ENCODE measurements at regions not wholly inside any gene's neighbourhood (a gene's known extent, or its start where the extent isn't known, plus 50 kb on each side); places are given as distances from the start of the nearest gene placed in this dataset.

DNA sequence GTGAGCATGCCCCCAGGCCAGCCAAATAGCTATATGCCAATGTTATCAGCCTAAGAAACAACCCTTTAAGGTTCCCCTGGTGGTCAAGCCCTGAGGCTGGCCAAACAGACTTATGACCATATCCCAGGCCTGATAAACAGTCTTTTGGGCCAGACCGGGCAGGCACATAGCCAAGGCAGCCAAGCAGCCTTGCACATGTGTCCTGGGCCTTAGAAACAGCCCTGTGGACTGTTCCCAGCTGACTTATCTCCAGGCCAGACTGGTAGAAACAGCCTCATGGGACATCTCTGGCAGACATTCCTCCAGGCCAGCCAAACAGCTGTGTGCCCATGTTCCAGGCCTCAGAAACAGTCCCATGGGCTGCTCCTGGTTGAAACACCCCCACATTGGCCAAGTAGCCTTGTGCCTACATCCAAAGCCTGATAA is 295.0 kb upstream of the MGAT4C start:
- Histone ChIP-seq H3K4me1 (ENCODE audit: control insufficient read depth in 1 of 2, insufficient read depth in 1 of 2, low read depth in 1 of 2, low read length in 1 of 2) (no peaks in the 10 kb centered on the region), H3K27ac (no peak overlapping the region), H3K36me3 (no peaks in the 10 kb centered on the region), H3K9me3 (no peaks in the 10 kb centered on the region), H3K4me3 (ENCODE audit: low read depth in 1 of 2, low read length in 1 of 2) (no peak overlapping the region), H3K27me3 (no peaks in the 10 kb centered on the region)
- TF ChIP-seq, protein P1, sequence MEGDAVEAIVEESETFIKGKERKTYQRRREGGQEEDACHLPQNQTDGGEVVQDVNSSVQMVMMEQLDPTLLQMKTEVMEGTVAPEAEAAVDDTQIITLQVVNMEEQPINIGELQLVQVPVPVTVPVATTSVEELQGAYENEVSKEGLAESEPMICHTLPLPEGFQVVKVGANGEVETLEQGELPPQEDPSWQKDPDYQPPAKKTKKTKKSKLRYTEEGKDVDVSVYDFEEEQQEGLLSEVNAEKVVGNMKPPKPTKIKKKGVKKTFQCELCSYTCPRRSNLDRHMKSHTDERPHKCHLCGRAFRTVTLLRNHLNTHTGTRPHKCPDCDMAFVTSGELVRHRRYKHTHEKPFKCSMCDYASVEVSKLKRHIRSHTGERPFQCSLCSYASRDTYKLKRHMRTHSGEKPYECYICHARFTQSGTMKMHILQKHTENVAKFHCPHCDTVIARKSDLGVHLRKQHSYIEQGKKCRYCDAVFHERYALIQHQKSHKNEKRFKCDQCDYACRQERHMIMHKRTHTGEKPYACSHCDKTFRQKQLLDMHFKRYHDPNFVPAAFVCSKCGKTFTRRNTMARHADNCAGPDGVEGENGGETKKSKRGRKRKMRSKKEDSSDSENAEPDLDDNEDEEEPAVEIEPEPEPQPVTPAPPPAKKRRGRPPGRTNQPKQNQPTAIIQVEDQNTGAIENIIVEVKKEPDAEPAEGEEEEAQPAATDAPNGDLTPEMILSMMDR (IDR thresholded peaks at IDR 0.05) = no peak

DNA sequence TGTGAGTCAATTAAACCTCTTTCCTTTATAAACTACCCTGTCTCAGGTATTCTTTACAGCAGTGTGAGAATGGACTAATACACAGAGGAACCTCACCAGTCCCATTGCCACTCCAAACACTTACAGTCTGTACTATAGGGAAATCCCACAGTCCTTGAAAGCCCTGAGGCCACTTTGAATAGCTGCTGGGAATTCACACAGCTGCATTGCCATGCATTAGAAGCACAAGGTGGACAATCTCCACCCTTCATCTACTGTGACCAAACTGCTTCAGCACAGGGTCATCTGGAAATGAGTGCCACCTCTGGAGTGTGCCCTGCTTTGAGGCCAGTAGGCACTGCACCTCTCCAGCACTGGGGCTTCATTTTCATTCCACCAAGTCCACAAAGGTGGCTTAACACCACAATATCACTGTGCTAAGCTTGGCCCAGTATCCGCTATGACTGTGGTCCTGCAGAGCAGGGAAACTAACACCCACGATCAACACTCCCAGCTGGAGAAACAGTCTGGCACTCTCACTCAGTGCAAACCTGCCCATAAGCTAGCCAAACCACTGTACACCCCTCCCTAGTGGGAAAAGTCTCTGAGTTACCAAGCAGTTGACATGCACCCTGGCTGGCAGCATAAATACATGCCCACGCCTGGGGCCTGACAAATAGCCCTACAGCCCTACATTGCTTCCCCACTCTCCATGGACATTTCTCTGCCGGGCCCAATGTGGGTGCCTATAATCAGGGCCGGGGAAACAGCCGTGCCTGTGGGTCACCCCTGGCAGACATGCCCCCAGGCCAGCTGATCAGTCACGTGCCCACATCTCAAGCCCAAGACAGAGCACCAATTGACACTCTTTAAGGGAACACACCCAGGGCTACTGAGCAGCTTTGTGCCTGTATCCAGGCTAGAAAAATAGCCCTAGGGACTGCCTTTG is 294.3 kb upstream of the MGAT4C start:
- Histone ChIP-seq H3K27me3 (no peaks in the 10 kb centered on the region), H3K4me3 (ENCODE audit: low read depth in 1 of 2, low read length in 1 of 2) (no peak overlapping the region), H3K9me3 (no peaks in the 10 kb centered on the region), H3K27ac (no peak overlapping the region), H3K36me3 (no peaks in the 10 kb centered on the region), H3K4me1 (ENCODE audit: control insufficient read depth in 1 of 2, insufficient read depth in 1 of 2, low read depth in 1 of 2, low read length in 1 of 2) (no peaks in the 10 kb centered on the region)
- TF ChIP-seq, protein P1 (IDR thresholded peaks at IDR 0.05) = no peak

DNA sequence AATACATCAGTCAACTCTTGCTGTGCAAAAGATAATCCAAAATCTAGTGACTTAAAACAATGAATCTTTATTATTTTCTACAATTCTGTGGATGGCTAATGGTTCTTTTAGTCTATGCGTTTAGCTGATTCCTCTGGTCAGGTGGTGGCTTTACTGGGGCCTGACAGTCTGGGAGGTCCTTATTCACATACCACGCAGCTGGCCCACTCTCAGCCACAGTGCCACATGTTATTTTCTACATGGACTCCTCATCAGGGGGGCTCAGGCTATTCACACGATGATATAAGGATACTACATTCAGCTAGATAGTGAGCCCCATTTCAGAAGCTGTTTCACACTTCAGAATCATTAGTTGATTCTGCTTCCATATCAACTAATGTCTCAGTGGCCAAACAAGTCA is 287.5 kb upstream of the MGAT4C start:
- no peaks in the 10 kb centered on the region for H3K4me1 ChIP-seq (ENCODE audit: control insufficient read depth in 1 of 2, insufficient read depth in 1 of 2, low read depth in 1 of 2, low read length in 1 of 2)
- no peaks in the 10 kb centered on the region for H3K27me3 ChIP-seq
- no peak overlapping the region for H3K4me3 ChIP-seq (ENCODE audit: low read depth in 1 of 2, low read length in 1 of 2)
- no peaks in the 10 kb centered on the region for H3K36me3 ChIP-seq
- no peak overlapping the region for H3K27ac ChIP-seq
- TF ChIP-seq, protein P1 (IDR thresholded peaks at IDR 0.05) = no peak
- H3K9me3 ChIP-seq = no peaks in the 10 kb centered on the region

DNA sequence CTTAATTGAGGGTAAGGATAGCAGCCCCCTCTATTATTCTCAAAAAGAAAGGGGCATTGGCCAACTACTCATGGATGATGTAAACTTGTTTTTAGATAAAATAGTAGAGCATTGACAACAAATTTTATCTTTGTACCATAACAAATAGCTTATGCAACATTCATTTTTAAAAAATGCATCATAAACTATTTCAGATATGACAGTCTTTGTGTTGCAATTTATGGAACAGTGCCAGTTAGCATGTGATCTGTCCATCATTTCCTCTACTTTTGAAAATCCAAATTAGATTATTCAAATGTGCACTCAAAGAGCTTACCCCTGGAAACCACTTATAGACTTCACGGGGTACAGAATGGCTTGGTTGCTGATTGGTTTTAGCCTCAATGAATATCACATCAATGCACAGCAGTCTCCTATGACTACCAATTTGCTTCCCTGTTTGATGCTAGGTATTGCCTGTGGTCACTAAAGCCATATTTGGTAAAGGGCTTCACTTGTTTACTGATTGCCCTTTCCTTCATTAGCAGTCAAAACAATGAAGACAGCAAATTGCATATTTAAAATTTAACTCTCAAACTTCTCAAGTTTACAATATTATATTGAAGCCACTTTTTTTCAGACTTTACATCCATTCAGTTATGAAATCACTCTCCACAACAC is 274.9 kb upstream of the MGAT4C start:
- Histone ChIP-seq H3K36me3 (no peaks in the 10 kb centered on the region), H3K27ac (no peak overlapping the region), H3K27me3 (no peaks in the 10 kb centered on the region), H3K9me3 (no peaks in the 10 kb centered on the region), H3K4me3 (ENCODE audit: low read depth in 1 of 2, low read length in 1 of 2) (no peak overlapping the region), H3K4me1 (ENCODE audit: control insufficient read depth in 1 of 2, insufficient read depth in 1 of 2, low read depth in 1 of 2, low read length in 1 of 2) (no peaks in the 10 kb centered on the region)
- TF ChIP-seq, protein P1 (IDR thresholded peaks at IDR 0.05) = no peak

DNA sequence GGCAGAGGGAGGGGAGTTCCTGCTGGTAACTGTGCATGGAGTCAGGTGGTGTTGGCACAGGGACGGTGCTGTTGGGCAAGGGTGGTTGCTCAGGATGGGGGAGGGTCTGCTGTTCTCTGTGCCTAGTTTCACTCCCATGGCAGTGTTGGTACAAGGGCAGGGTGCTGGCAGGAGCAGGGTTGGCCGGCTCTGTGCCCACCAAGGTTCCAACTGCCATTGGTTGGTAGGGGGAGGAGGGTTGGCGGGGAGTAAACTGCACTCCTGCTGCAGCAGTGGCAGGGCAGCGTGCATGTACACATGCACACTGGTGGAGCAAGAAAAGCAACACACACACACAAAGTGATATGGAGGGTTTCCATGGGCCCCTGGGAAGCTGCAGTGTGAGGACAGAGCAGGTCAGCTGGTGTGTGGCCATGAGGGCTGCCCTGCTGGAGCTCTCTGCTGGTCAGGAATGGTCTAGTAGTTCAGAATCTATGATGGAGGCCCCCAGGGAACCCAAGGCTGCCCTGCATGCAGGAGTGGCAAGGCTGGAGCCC is 269.9 kb upstream of the MGAT4C start:
- TF ChIP-seq, protein P1 (IDR thresholded peaks at IDR 0.05) = no peak
- Histone ChIP-seq H3K4me1 (ENCODE audit: control insufficient read depth in 1 of 2, insufficient read depth in 1 of 2, low read depth in 1 of 2, low read length in 1 of 2) (no peaks in the 10 kb centered on the region), H3K9me3 (no peaks in the 10 kb centered on the region)

More for the DNA sequence above, 269.9 kb upstream of the MGAT4C start:
- H3K36me3 ChIP-seq = no peaks in the 10 kb centered on the region
- no peaks in the 10 kb centered on the region for H3K27me3 ChIP-seq
- H3K27ac ChIP-seq = no peak overlapping the region
- no peak overlapping the region for H3K4me3 ChIP-seq (ENCODE audit: low read depth in 1 of 2, low read length in 1 of 2)
